ENCODE measurements at regions not wholly inside any gene's neighbourhood (a gene's known extent, or its start where the extent isn't known, plus 50 kb on each side); places are given as distances from the start of the nearest gene placed in this dataset.
A peak's percentile ranks its signal among the peaks of the same experiment; 100 is the strongest.
"Not testable (repeated sequence)": the region's sequence is repeated elsewhere in the genome, so short reads cannot be mapped to it uniquely, and the experiment has no call there.

GRCh38 chr4:151459375-151459774, 50.4 kb downstream of the FHIP1A start:
- no peak for DNase-seq (ENCODE audit: low read depth)

GRCh38 chr4:151460434-151460833, 51.5 kb downstream of the FHIP1A start:
- DNase-seq (ENCODE audit: low read depth): no peak

GRCh38 chr4:151462554-151462953, 53.6 kb downstream of the FHIP1A start:
- no peak for DNase-seq (ENCODE audit: low read depth)

DNA sequence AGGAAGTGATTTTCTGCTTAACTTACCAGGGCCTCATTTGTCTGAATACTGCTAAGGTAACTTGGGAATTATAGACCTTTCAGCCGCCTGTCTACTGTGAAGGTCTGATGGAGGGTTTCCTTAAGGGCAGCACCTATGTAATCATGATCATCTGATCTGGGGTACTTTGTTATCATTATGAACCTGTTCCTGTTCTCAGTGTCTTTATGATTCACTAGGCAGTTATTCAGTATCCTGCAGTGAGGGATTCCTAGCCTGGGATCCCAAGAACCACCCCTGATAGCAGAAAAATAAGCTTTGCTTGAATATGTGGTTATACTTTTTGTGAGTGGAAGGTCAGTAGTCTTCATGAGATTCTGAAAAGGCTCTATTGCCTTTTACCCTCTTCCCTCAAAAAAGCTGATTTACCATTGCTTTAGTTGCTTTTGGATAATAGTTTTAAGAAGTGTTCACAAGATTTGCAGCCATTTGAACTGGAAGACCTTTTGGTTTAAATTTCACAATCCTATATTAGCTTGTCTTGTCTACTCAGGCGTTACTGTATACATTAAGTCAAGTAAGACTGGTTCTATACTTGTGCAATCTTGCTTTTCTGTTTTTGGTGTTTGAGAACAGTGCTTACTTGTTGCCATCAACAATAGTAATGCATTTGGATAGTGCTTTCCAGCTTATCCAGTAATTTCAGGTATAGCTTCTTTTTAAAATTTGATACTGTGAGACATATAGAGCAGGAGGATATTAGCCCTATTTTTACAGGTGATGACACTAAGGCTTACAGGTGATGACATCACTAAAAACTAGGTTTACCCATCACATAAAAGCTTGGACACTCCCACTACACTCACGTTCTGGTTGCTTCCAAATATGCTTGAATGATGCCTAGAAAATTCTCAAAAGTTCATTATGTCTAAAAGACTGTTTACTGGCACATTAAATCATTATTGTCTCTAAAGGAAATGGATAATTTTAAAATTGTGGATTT, 60.0 kb downstream of the FHIP1A start:
- no peak for DNase-seq (ENCODE audit: low read depth)

- no peak for DNase-seq (ENCODE audit: low read depth)
These were observed 61.0 kb downstream of the FHIP1A start for GRCh38 chr4:151469970-151470369.

GRCh38 chr4:151471728-151472127, 62.8 kb downstream of the FHIP1A start:
- no peak for DNase-seq (ENCODE audit: low read depth)

GRCh38 chr4:151472297-151472696, 63.3 kb downstream of the FHIP1A start:
- no peak for DNase-seq (ENCODE audit: low read depth)

GRCh38 chr4:151472711-151473110, 63.7 kb downstream of the FHIP1A start:
- no peak for DNase-seq (ENCODE audit: low read depth)

DNA sequence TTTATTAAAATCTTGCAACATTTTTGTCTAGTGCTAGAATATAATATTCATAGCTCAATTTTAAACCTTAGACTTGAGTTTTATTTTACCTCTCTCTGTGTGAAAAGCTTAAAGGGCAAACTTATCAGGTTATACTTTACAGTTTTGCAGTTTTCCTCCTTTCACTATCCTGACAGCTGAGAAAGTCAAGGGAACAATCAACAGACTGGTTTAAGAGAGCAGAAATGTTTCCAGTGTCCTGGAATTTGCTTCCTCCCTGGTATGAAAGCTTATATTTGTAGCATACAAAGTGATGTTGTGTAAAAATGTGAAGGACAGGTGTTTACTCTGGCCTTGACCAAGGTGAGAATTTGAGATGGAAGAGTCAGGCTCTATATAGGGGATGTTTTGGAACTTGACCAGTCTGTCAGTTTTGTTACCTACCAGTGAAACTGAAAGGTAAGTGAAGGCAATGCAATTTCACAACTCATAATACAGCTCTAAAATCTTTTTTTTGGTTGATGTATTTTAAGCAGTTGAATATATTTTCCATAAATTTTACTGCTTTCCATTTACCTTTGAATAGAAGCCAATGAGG, 64.6 kb downstream of the FHIP1A start:
- no peak for DNase-seq (ENCODE audit: low read depth)

- DNase-seq (ENCODE audit: low read depth): no peak
These were observed 66.2 kb downstream of the FHIP1A start for GRCh38 chr4:151475035-151475714.

GRCh38 chr4:151481813-151482212, 72.8 kb downstream of the FHIP1A start:
- no peak for DNase-seq (ENCODE audit: low read depth)

DNA sequence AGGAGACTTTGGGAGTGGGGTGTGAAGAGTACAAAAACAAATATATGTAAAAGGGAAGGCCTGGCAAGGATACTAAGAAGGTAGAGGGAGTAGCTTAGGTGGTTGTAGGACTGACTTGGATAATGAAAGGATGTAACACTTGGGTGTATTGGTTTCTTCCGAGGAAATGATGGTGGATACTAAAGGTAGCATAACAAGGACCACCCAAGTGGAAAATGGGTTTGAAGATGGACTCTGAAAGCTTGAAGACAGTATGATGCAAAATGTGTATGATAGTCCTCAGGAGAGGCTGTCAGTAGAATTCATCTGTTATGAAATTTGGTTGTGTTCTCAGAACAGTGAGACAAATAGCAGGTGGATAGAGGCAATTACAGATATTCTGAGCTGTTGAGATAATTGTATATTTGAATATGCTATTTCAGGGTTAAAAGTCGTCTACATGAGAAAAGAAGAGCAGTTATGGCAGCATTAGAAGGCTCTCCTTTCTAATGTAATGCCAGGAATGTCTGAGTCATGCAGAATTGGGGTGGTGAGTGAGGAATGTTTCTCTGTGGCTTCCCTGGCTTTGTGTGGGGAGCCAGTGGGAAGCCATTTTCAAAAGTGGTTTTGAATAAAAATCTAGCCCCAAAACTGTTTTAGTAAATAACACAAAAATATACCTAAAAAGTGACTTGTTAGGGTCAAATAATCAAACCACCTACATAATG, 75.6 kb downstream of the FHIP1A start:
- DNase-seq (ENCODE audit: low read depth): peak; percentile 68

DNA sequence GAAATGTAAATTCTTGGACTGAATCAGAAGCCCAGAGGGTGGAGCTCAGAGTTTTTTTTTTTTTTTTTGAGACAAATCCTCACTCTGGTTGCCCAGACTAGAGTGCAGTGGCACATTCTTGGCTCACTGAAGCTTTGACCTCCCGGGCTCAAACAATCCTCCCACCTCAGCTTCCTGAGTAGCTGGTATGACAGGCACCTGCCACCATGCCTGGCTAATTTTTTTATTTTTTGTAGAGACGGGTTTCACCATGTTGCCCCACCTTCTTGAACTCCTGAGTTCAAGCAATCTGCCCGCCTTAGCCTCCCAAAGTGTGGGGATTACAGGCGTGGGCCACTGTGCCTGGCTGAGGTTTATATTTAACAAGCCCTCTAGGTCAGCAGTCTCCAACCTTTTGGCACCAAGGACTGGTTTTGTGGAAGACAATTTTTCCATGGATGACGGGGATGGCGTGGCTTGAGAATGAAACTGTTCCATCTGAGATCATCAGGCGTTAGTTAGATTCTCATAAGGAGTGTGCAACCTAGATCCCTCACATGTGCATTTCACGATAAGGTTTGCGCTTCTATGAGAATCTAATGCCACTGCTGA, 76.7 kb downstream of the FHIP1A start:
- DNase-seq (ENCODE audit: low read depth): no peak

DNA sequence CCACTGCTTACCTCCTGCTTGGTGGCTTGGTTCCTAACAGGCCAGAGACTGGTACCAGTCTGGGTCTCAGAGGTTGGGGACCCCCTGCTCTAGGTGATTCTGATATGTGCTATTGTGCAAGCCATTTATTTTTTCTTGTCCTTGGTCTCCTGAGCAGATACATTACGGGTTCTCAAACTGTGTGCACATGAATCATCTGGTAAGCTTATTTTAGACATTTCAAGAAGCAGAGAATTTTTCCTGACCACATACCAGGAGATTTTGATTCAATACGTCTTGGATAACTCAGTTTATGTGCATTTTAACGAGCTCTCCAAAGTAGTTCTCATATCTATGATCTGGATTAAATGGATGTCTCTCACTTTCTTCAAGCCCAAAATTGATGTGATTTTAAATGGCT, 77.2 kb downstream of the FHIP1A start:
- DNase-seq (ENCODE audit: low read depth): no peak

- no peak for DNase-seq (ENCODE audit: low read depth)
These were observed 80.0 kb downstream of the FHIP1A start for GRCh38 chr4:151488968-151489367.

DNA sequence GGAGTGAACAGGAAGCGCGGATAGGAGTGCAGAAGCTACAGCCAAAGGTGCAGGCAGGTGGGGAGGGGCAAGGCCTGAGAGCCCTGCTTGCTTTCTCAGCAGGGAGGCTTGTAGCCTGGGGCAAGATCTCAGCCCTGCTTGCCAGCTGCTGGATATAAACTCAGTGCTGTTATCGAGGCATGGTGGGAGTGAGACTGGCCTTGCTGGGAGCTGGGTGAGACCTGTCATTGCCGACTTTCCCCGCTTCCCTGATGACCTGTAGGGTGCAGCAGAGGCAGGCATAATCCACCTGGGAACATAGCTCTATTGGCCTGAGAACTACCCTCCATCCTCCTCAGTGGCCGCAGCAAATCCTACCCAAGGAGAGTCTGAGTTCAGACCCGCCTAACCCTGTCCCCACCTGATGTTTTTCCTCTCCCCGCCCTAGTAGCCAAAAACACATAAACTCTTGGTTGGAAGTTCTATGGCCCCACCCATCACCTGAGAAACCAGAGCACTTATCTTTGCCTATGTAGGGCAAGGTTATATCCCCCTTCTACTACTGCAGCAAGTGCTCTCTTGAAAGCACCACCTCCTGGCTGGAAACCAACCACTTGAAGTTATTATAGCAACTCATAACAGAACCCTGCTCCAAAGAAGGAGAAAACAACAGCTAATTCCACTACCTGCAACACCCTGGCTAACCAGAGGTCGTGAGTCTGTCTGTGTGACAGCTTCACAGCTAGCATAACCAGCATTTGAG, 80.7 kb downstream of the FHIP1A start:
- DNase-seq (ENCODE audit: low read depth): no peak

DNA sequence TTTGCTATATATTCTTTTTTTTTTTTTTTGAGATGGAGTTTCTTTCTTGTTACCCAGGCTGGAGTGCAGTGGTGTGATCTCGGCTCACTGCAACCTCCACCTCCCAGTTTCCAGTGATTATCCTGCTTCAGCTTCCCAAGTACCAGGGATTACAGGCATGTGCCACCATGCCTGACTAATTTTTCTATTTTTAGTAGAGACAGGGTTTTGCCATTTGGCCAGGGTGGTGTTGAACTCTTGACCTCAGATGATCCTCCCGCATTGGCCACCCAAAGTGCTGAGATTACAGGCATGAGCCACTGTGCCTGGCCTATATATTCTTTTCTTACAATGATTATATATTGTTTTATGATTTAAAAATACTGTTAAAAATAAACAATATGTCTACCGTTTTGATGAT, 86.6 kb downstream of the FHIP1A start:
- not testable (repeated sequence) for DNase-seq (ENCODE audit: low read depth)

DNA sequence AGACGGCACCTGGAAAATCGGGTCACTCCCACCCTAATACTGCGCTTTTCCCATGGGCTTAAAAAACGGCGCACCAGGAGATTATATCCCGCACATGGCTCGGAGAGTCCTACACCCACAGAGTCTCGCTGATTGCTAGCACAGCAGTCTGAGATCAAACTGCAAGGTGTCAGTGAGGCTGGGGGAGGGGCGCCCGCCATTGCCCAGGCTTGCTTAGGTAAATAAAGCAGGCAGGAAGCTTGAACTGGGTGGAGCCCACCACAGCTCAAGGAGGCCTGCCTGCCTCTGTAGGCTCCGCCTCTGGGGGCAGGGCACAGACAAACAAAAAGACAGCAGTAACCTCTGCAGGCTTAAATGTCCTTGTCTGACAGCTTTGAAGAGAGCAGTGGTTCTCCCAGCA, 102.6 kb downstream of the FHIP1A start:
- DNase-seq (ENCODE audit: low read depth): not testable (repeated sequence)

DNA sequence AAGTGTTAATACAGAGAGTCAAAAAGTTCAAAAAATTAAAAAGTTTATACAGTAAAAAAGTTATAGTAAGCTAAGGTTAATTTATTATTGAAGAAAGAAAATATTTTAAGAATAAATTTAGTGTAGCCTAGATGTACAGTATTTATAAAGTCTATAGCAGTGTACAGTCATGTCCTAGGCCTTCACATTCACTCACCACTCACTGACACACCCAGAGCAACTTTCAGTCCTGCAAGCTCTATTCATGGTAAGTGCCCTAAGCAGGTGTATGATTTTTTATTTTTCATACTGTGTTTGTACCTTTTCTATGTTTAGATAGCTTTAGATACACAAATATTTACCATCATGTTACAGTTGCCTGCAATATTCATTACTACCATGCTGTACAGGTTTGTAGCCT, 108.9 kb downstream of the FHIP1A start:
- DNase-seq (ENCODE audit: low read depth): no peak

DNA sequence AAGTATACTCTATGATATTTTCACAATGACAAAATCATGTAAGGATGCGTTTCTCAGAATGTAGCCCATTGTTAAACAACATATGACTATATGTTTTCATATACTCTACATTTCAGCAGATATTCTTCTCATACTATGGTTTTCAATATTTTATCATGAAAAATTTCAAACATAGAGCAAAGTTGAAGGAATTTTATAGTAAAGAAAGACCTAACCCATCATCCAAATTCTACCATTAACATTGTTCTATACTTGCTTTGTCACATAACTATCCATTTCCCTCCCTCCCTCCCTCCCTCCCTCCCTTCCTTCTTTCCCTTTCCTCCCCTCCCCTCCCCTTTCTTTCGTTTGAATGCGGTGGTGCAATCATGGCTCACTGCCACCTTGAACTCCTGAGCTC, 109.4 kb downstream of the FHIP1A start:
- DNase-seq (ENCODE audit: low read depth): no peak

- DNase-seq (ENCODE audit: low read depth): no peak
These were observed 110.9 kb downstream of the FHIP1A start for GRCh38 chr4:151519728-151520415.
